ENCODE measurements at regions not wholly inside any gene's neighbourhood (a gene's known extent, or its start where the extent isn't known, plus 50 kb on each side); places are given as distances from the start of the nearest gene placed in this dataset.
"Not testable (repeated sequence)": the region's sequence is repeated elsewhere in the genome, so short reads cannot be mapped to it uniquely, and the experiment has no call there.

- DNase-seq (ENCODE audit: low spot score) = no peak
Measured at GRCh38 chr2:191476901-191477300, 201.0 kb upstream of the NABP1 start.

- DNase-seq (ENCODE audit: low spot score) = peak; percentile 5
Measured at GRCh38 chr2:191478799-191479679, 198.9 kb upstream of the NABP1 start.

- DNase-seq (ENCODE audit: low spot score) = no peak
Measured at GRCh38 chr2:191479680-191480023, 198.3 kb upstream of the NABP1 start.

GRCh38 chr2:191481305-191482070 is 196.4 kb upstream of the NABP1 start:
- DNase-seq (ENCODE audit: low spot score) = no peak

- no peak for DNase-seq (ENCODE audit: low spot score)
Measured at GRCh38 chr2:191483117-191483516, 194.8 kb upstream of the NABP1 start.

GRCh38 chr2:191486584-191487320 is 191.2 kb upstream of the NABP1 start:
- DNase-seq (ENCODE audit: low spot score) = peak; percentile 43

- DNase-seq (ENCODE audit: low spot score) = no peak
Measured at GRCh38 chr2:191488135-191488534, 189.8 kb upstream of the NABP1 start.

GRCh38 chr2:191489177-191489576 is 188.8 kb upstream of the NABP1 start:
- no peak for DNase-seq (ENCODE audit: low spot score)

- no peak for DNase-seq (ENCODE audit: low spot score)
Measured at GRCh38 chr2:191496838-191497237, 181.1 kb upstream of the NABP1 start.

- DNase-seq (ENCODE audit: low spot score) = no peak
Measured at GRCh38 chr2:191497822-191498221, 180.1 kb upstream of the NABP1 start.

GRCh38 chr2:191499050-191499449 is 178.9 kb upstream of the NABP1 start:
- DNase-seq (ENCODE audit: low spot score) = no peak

GRCh38 chr2:191499874-191500565 is 177.9 kb upstream of the NABP1 start:
- no peak for DNase-seq (ENCODE audit: low spot score)

GRCh38 chr2:191500566-191500883 is 177.4 kb upstream of the NABP1 start:
- DNase-seq (ENCODE audit: low spot score) = no peak

- no peak for DNase-seq (ENCODE audit: low spot score)
Measured at GRCh38 chr2:191500884-191501560, 176.9 kb upstream of the NABP1 start.

GRCh38 chr2:191501561-191502168 is 176.3 kb upstream of the NABP1 start:
- peak; percentile 7 for DNase-seq (ENCODE audit: low spot score)

- DNase-seq (ENCODE audit: low spot score) = no peak
Measured at GRCh38 chr2:191506515-191506914, 171.4 kb upstream of the NABP1 start.

- DNase-seq (ENCODE audit: low spot score) = not testable (repeated sequence)
Measured at GRCh38 chr2:191507252-191507853, 170.6 kb upstream of the NABP1 start.

GRCh38 chr2:191508738-191509137 is 169.2 kb upstream of the NABP1 start:
- DNase-seq (ENCODE audit: low spot score) = no peak

GRCh38 chr2:191512216-191512835 is 165.6 kb upstream of the NABP1 start:
- no peak for DNase-seq (ENCODE audit: low spot score)

- DNase-seq (ENCODE audit: low spot score) = no peak
Measured at GRCh38 chr2:191512874-191513273, 165.1 kb upstream of the NABP1 start.
